Heart left ventricle (tissue), 16 donors: ENCODE measurements at regions not wholly inside any gene's neighbourhood (a gene's known extent, or its start where the extent isn't known, plus 50 kb on each side); places are given as distances from the start of the nearest gene placed in this dataset.

Source experiments
- ATAC-seq, 4 donors: fragments of 200-7000 bp; cut with Tn5 transposase; one replicate each; pipeline ENCODE4 v1.9.1; 2020 to 2022; ENCODE audit warnings: moderate library complexity in 4 of 4, mild to moderate bottlenecking in 3 of 4, moderate number of reproducible peaks in 1 of 4
- DNase-seq, 5 donors: peaks; one replicate each; pipeline ENCODE4 v3.0.0-alpha.2; 2020
- H3K27ac ChIP-seq, 12 donors: fragments of 200-600 bp; sonication (generic) in 4 of 12; one replicate each; pipeline versions ENCODE4 v1.5.0 to v1.8.0; 2016 to 2022; ENCODE audit warnings: mild to moderate bottlenecking in 2 of 12
- H3K27me3 ChIP-seq, 9 donors: fragments of 200-600 bp; sonication (generic) in 2 of 9; one replicate each; pipeline versions ENCODE4 v1.5.1 to v1.8.0; 2016 to 2022; ENCODE audit warnings: mild to moderate bottlenecking in 3 of 9
- H3K36me3 ChIP-seq, 9 donors: fragments of 200-600 bp; sonication (generic) in 2 of 9; one replicate each; pipeline versions ENCODE4 v1.5.0 to v1.8.0; 2018 to 2022; ENCODE audit warnings: mild to moderate bottlenecking in 2 of 9
- H3K4me1 ChIP-seq, 12 donors: fragments of 200-600 bp; sonication (generic) in 4 of 12; one replicate each; pipeline versions ENCODE4 v1.5.0 to v1.8.0; 2016 to 2022; ENCODE audit warnings: mild to moderate bottlenecking in 3 of 12
- H3K4me3 ChIP-seq, 12 donors: fragments of 200-600 bp; sonication (generic) in 4 of 12; one replicate each; pipeline versions ENCODE4 v1.5.0 to v1.8.0; 2017 to 2022; ENCODE audit warnings: mild to moderate bottlenecking in 9 of 12, moderate library complexity in 4 of 12
- H3K9me3 ChIP-seq, 12 donors: fragments of 200-600 bp; sonication (generic) in 4 of 12; one replicate each; pipeline versions ENCODE4 v1.5.0 to v1.8.0; 2016 to 2022; ENCODE audit warnings: mild to moderate bottlenecking in 1 of 12
- POLR2A ChIP-seq, 2 donors: fragments of 450-650 bp; IDR thresholded peaks; one replicate each; pipeline ENCODE4 v1.6.1; 2017; ENCODE audit warnings: antibody characterized with exemption in 2 of 2, mild to moderate bottlenecking in 2 of 2, moderate library complexity in 2 of 2
- whole genome bisulfite sequencing, 4 donors: extraction: QIAGEN DNeasy Blood & Tissue Kit in 2 of 4; methylation state at CpG; one replicate each; pipeline versions ENCODE4 v1.1.5 to v1.1.7; 2013 to 2018; 5-methylcytosine and 5-hydroxymethylcytosine counted together
- intact Hi-C, 10 donors: fragments of 100-400 bp; cut with DNase I; formaldehyde crosslinking; loops; one replicate each; pipeline versions ENCODE4 v1.11.1 to v1.14.2; 2022
- TF ChIP-seq, protein P1 (sequence below), 12 donors: fragments of 200-600 bp; sonication (generic) in 4 of 12; IDR thresholded peaks; one replicate each; pipeline versions ENCODE4 v1.5.0 to v1.8.0; 2018 to 2022; ENCODE audit warnings: antibody characterized with exemption in 12 of 12, mild to moderate bottlenecking in 5 of 12
- donor health status: ischemic (EF 13 %, LVEDD 7.1; RV severe dilation, severe dysfunction).
- donor health status: healthy with polysubstance abuse.
- donor health status: DM: no; HTN: yes; CAD: no.
- donor health status: DM: no; HTN: no; CAD: no.
- donor health status: ischemic (EF 25% LVEDD 6.9; RV normal size, moderate dysfunction).
- donor health status: ischemic (EF 25% LVEDD 5.7; RV mildly dilated, moderate dysfunction).
- donor health status: healthy.
- donor health status: DM: yes; HTN: yes; CAD: no.
- donor health status: ischemic (EF 35%, LVEDD 5.7; RV mildly dilated, moderate dysfunction).
- donor health status: nonischemic (EF 11% LVEDD 7.7; RV severe dilation, severe dysfunction).
- donor health status: DM: yes; HTN: yes; CAD: no.
- donor health status: PGD.
- donor health status: ischemic (EF 29% LVEDD 5.4; RV normal size, mild dysfunction).
- donor health status: nonischemic (EF 23%, LVEDD 6.1; RV moderate dilation, normal function).

DNA sequence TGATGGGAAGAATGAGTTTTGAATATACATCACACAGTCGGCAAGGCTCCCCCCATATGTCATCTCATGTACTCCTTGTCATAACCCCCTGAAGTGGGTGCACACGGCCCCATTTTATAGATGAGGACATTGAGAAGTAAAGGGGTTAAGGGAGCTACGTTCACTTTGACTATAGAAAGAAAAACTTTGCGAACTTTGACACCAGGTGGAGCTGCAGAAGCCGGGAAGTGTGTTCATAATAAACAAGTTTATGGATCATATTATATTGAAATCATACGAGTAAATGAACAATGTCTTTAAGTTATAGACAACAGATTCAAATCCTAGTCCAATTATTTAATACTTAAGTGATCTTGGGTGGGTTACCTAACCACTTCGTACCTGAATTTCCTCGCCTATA lies 203.8 kb upstream of the PITX2 start:
- TF ChIP-seq, protein P1, sequence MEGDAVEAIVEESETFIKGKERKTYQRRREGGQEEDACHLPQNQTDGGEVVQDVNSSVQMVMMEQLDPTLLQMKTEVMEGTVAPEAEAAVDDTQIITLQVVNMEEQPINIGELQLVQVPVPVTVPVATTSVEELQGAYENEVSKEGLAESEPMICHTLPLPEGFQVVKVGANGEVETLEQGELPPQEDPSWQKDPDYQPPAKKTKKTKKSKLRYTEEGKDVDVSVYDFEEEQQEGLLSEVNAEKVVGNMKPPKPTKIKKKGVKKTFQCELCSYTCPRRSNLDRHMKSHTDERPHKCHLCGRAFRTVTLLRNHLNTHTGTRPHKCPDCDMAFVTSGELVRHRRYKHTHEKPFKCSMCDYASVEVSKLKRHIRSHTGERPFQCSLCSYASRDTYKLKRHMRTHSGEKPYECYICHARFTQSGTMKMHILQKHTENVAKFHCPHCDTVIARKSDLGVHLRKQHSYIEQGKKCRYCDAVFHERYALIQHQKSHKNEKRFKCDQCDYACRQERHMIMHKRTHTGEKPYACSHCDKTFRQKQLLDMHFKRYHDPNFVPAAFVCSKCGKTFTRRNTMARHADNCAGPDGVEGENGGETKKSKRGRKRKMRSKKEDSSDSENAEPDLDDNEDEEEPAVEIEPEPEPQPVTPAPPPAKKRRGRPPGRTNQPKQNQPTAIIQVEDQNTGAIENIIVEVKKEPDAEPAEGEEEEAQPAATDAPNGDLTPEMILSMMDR (IDR thresholded peaks at IDR 0.05), result no peak
- no peak for TF ChIP-seq POLR2A (IDR thresholded peaks at IDR 0.05)
- H3K9me3 ChIP-seq, result peaks cover 0 to 8% (median 0%) of the 10 kb centered on the region in 12 donors
- DNase-seq (no peak), ATAC-seq (no peak)
- WGBS, 4 donors, result 79 to 83% (median 82%) methylated on average over 8 of the region's 8 CpGs
- H3K4me3 ChIP-seq, result no peak overlapping the region
- H3K36me3 ChIP-seq, result no peaks in the 10 kb centered on the region
- intact Hi-C loops, result no loop called here
- H3K27ac ChIP-seq, result no peak overlapping the region
- no peaks in the 10 kb centered on the region for H3K4me1 ChIP-seq
- H3K27me3 ChIP-seq, result no peaks in the 10 kb centered on the region

DNA sequence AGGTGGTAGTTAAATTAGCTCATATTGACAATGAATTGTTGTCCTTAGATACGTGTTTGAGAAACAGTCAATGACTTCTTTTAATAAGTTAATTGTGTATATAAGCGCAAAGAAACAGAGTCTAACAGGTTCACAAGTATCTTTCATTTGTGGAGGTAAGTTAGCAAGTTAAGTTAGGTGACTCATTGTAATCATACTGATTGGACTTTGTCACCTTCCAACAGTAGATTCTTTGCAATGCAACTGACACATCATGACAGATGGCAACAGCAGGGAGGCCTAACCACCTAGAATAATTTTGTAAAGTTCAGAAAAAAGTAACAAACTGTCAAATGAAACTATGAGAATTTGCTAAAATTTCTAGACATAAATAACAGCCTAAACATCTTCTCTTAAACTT lies 207.6 kb upstream of the PITX2 start:
- DNase-seq, result no peak
- WGBS, 4 donors, result 41 to 64% (median 44%) methylated on average over 2 of the region's 2 CpGs
- no peak overlapping the region for H3K4me3 ChIP-seq
- H3K36me3 ChIP-seq, result no peaks in the 10 kb centered on the region
- TF ChIP-seq POLR2A (IDR thresholded peaks at IDR 0.05), result no peak
- TF ChIP-seq, protein P1 (IDR thresholded peaks at IDR 0.05), result no peak
- intact Hi-C loops, result no loop called here
- no peak for ATAC-seq
- no peaks in the 10 kb centered on the region for H3K4me1 ChIP-seq
- no peak overlapping the region for H3K27ac ChIP-seq
- H3K27me3 ChIP-seq, result no peaks in the 10 kb centered on the region
- peaks cover 0 to 8% (median 0%) of the 10 kb centered on the region in 12 donors for H3K9me3 ChIP-seq

DNA sequence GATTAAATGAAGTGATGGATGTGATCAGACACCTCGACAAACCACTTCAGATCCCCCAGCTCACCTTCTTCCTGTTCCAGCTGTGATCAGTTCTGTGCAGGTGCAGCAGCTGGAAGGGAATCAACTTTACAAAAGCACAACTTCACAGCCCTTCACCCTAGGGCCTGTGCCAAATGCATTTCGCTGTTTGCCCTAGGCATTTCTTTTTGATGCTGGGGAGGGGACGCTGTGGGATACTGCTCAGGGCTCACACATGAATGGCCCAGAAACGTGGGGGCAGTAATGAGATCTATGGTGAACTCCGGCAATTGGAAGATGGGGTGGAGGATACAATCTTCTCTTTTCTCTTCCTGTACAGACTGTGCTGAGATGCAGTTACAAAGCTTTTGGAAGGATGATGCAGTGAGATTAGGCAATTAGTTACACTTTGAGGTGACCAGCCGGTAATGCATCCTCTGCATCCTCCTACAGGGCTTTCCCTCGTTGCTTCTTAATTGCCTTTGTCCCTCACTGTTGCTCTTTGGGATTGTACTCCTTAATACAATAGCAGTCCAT lies 215.1 kb upstream of the PITX2 start:
- Histone ChIP-seq H3K4me1 (no peaks in the 10 kb centered on the region), H3K9me3 (no peaks in the 10 kb centered on the region), H3K36me3 (no peaks in the 10 kb centered on the region), H3K27ac (no peak overlapping the region), H3K27me3 (no peaks in the 10 kb centered on the region), H3K4me3 (no peak overlapping the region)
- DNase-seq, result no peak
- intact Hi-C loops, result no loop called here
- no peak for ATAC-seq
- TF ChIP-seq POLR2A (IDR thresholded peaks at IDR 0.05), result no peak
- TF ChIP-seq, protein P1 (IDR thresholded peaks at IDR 0.05), result no peak
- 57 to 72% (median 67%) methylated on average over 7 of the region's 7 CpGs for WGBS, 4 donors

DNA sequence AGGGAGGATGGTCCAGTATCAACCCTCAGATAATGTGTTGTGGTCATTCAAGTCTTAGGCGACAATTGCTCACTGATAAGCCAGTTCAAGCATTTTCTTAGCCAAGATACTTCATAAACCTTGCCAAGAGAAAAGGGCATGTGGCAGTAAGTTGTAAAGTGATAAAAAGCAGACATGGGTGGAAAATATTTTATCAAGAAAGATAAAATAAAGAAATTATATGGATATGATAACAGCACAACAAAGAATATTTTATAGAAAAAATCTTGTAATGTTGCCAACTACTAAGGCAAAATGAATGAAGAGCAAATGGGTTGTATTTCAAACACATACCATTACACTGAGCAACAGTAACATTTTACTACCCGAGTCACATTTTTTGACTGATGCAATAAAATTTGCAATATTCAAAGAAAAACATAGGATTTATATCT lies 217.4 kb upstream of the PITX2 start:
- 36 to 50% (median 39%) methylated on average over 2 of the region's 2 CpGs for WGBS, 4 donors
- intact Hi-C loops, result no loop called here
- Histone ChIP-seq H3K27ac (no peak overlapping the region), H3K4me3 (no peak overlapping the region), H3K9me3 (no peaks in the 10 kb centered on the region), H3K36me3 (no peaks in the 10 kb centered on the region), H3K4me1 (no peaks in the 10 kb centered on the region), H3K27me3 (no peaks in the 10 kb centered on the region)
- DNase-seq, result no peak
- no peak for TF ChIP-seq POLR2A (IDR thresholded peaks at IDR 0.05)
- TF ChIP-seq, protein P1 (IDR thresholded peaks at IDR 0.05), result no peak
- ATAC-seq, result no peak
